GM19240 (cell line): ENCODE measurements at regions not wholly inside any gene's neighbourhood (a gene's known extent, or its start where the extent isn't known, plus 50 kb on each side); places are given as distances from the start of the nearest gene placed in this dataset.

Experiments
- DNase-seq: peaks from one replicate; pipeline ENCODE4 v3.0.0; 2011; ENCODE audit warnings: low spot score; ENCODE audit not compliant: insufficient read length

- DNase-seq = no peak
Observed at GRCh38 chr13:76459863-76460262, 426.3 kb downstream of the KCTD12 start.

DNA sequence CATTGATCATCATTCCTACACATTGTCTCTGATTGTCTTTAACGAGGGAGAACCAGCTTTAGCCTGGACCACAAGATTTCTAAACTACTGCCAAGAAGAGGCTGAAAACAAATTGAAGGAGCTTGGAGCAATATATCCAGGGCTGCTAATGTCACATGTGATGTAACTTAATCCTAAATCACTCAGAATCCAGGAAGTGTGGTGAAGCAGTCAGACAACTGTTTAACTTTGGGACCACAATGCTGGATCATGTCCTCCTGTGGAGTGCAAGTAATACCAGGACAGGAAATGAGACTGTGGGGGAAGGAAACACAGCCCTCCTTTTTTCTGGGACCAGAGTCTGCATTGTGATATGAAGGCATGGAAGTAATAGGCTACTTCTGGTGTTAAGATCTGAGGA lies 430.2 kb downstream of the KCTD12 start:
- DNase-seq = no peak

- no peak for DNase-seq
Observed at GRCh38 chr13:76454991-76455390, 431.2 kb downstream of the KCTD12 start.

DNA sequence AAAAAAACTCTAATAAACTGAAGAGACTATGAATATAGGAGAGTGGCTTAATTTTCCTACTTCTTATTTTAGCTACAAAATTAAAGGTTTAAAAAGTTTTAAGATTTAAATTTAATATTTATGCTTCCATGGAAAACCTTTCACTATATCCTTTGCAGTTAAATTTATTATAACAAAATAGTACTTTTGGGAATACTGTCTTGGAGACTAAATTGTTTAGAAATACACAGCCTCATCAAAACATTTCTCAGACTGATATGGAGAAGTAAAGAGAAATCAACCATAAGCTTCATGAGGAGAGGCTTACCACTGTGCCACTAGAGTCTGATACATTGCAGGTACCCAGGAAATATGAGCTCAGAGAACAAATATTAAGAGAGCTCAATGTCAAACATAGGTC lies 436.5 kb downstream of the KCTD12 start:
- DNase-seq = no peak

DNA sequence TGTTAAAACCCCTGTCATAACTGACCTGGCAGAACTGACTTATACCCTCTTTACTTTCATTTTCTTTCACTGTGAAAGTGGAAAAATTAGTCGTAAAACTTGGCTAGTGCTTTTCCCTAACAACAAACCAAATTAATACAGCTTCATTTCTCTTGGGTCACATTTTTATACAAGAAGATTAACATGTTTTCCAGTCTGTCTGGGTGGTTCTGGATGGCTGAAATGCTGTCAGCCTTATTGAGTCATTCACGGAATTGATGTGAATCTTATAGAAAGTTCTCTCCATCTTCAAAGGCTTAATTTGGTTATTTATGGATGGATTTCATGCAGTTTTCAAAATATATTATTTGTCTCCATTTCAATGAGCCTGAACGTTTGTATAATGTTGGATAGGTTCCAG lies 440.0 kb downstream of the KCTD12 start:
- DNase-seq = no peak

DNA sequence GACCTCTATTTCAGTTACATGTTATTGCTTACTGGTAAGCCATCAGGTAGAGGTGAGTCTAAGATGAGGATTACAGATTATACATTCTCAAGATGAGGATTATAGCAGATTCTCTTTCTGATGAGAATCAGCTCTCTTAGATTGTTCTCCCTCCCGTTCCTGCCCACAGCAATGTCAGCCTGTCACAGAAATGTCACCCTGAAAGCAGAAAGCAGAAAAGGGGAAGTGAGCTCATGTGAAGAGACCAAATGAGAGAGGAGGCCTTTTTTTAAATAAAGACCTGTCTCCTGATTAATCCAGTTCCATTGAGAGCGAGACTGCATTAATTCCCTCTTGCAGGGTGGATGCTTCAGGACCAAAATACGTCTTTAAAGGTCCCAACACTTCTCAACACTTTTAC lies 445.6 kb downstream of the KCTD12 start:
- peak; percentile 8 for DNase-seq

GRCh38 chr13:76439546-76439945 lies 446.7 kb downstream of the KCTD12 start:
- no peak for DNase-seq

GRCh38 chr13:76438050-76438449 lies 448.2 kb downstream of the KCTD12 start:
- no peak for DNase-seq

GRCh38 chr13:76425935-76426334 lies 460.3 kb downstream of the KCTD12 start:
- no peak for DNase-seq

- no peak for DNase-seq
Observed at GRCh38 chr13:76421011-76421410, 465.2 kb downstream of the KCTD12 start.

- no peak for DNase-seq
Observed at GRCh38 chr13:76418404-76418803, 467.8 kb downstream of the KCTD12 start.

DNA sequence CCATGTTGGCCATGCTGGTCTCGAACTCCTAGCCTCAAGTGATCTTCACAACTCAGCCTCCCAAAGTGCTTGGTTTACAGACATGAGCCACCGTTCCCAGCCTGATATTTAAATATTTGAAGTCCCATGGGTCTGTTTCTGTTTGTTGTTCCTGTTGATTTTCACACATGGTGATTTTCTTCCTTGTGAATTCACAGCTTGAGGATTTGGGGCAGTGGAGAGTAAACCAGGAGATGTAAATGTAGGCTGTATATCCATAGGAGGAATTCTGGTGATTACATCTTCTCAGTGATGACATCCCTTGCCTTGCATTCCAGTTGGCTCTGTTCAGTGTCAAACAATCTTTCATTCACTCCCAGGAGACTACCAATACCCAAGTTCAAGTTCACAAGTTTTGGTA lies 471.9 kb downstream of the KCTD12 start:
- no peak for DNase-seq

DNA sequence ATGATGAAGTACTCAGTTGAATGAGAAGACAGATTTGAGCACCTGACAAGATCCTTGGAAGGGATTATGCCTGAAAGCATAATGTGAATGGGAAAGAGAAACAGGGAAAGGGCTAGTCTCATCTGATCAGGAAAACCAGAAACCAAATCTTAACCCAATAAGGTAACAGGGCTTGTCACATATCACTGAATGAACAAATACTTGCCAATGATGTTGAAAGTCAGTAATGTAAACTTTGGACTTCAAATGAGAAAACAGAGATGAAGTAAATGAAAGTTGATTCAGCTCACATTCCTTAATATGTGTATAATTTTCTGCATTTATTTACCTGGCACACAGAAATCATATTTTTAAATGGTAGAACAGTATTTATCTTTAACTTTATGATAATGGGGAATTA lies 480.0 kb downstream of the KCTD12 start:
- no peak for DNase-seq

DNA sequence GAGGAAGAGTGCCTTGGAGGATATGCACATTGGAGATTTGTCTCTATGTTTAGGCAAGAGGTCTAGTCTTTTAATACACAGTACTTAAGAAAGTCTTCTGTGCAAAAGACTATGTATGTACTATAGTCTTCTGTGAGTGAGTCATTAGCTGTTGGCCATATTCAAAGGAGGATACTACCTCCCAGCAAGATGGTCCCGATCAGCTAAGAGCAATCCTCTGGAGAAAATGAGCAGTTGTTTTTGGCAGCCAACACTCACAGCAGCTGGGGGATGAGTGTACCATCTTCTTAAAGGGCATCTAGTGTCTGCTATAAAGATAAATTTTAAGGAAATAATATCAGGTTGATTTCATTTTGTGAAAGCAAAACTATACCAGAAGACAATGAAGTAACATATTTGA lies 487.8 kb downstream of the KCTD12 start:
- no peak for DNase-seq

- no peak for DNase-seq
Observed at GRCh38 chr13:76397413-76397812, 488.8 kb downstream of the KCTD12 start.

DNA sequence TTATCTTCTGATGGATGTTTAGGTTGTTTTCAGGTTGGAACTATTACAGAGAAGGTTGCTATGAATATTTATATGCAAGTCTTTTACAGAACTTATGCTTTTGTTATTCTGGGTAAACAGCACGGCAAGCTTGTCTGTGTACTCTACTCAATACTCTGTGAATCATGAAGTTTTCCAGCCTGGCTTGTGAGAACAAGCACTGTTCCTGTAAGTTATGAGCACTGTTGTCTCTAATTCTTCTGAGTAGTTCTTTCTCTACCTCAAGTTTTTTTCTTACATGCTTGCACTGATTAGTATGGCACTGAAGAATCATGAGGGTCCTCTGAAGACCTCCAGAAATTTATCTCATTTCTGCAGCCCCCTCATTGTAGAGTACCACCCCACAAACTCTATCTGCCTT lies 496.9 kb downstream of the KCTD12 start:
- no peak for DNase-seq

- no peak for DNase-seq
Observed at GRCh38 chr13:76387566-76387965, 498.6 kb downstream of the KCTD12 start.

DNA sequence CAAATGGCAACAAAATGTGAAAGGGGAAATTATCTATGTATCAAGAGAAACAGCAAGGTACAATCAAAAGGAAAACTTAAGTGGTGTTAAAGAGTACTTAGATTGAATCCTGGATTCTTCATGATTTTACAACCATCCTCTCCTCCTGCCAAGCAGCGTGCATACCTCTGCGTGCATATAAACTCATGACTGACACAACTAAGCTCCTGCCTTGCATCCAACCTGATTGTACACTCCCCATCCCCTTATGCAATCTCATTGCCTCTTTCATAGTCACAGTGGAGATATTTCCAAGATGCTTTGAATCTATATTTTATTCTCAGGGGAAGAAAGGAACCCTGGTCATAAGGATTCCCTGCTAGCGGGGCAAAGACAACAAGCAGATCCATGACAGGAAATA lies 499.9 kb downstream of the KCTD12 start:
- DNase-seq = no peak

DNA sequence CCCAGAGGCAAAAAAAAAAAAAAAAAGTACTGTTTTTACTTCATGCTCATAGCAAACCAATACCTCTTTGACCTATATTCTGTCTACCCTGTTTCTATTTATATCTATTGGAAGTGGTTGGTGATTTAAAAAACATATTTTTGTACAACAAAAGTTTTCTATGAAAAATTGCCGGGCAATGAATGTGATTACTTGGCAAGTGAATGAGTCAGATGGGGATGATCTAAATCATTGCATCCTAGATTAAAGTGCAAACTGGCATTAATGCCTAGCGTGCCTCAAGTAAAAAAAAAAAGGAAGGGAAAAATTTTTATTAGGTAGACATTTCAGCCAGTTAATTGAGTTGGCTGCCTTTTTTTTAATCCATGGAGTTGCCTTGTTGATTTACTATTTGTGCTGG lies 500.6 kb downstream of the KCTD12 start:
- no peak for DNase-seq

- DNase-seq = no peak
Observed at GRCh38 chr13:76383676-76384461, 502.3 kb downstream of the KCTD12 start.

- no peak for DNase-seq
Observed at GRCh38 chr13:76380446-76381065, 505.6 kb downstream of the KCTD12 start.

- DNase-seq = no peak
Observed at GRCh38 chr13:76379341-76380105, 506.7 kb downstream of the KCTD12 start.
